Naive B cell (primary cell): ENCODE measurements at regions not wholly inside any gene's neighbourhood (a gene's known extent, or its start where the extent isn't known, plus 50 kb on each side); places are given as distances from the start of the nearest gene placed in this dataset.
"Not testable (repeated sequence)": the region's sequence is repeated elsewhere in the genome, so short reads cannot be mapped to it uniquely, and the experiment has no call there.

ENCODE experiments used
- ATAC-seq, 2 donors: fragments of 150-1000 bp; cut with Tn5 transposase; 2 replicates each; pipeline ENCODE4 v1.10.0; 2021; ENCODE audit warnings: low read depth in 2 of 2, mild to moderate bottlenecking in 2 of 2, moderate library complexity in 2 of 2
- DNase-seq: peaks from one replicate; pipeline ENCODE4 v3.0.0; 2022
- H3K27ac Mint-ChIP-seq, 6 donors: one replicate each; pipeline ENCODE4 v1.8.0; 2020 to 2022; ENCODE audit warnings: mild to moderate bottlenecking in 6 of 6, mixed read lengths in 6 of 6, moderate library complexity in 5 of 6, inconsistent platforms in 2 of 6
- H3K27me3 Mint-ChIP-seq, 3 donors: one replicate each; pipeline ENCODE4 v1.8.0; 2021 to 2022; ENCODE audit warnings: mixed read lengths in 3 of 3, mild to moderate bottlenecking in 1 of 3
- H3K36me3 Mint-ChIP-seq, 2 donors: one replicate each; pipeline ENCODE4 v1.8.0; 2020 to 2022; ENCODE audit warnings: mixed read lengths in 2 of 2, inconsistent platforms in 1 of 2, mild to moderate bottlenecking in 1 of 2
- H3K4me1 Mint-ChIP-seq, 3 donors: one replicate each; pipeline ENCODE4 v1.8.0; 2020 to 2022; ENCODE audit warnings: mixed read lengths in 3 of 3, inconsistent platforms in 1 of 3, mild to moderate bottlenecking in 1 of 3, moderate library complexity in 1 of 3
- H3K4me3 Mint-ChIP-seq, 8 donors: one replicate each; pipeline ENCODE4 v1.8.0; 2020 to 2022; ENCODE audit warnings: mild to moderate bottlenecking in 8 of 8, mixed read lengths in 8 of 8, moderate library complexity in 8 of 8, inconsistent platforms in 2 of 8
- H3K9me3 Mint-ChIP-seq, 7 donors: one replicate each; pipeline ENCODE4 v1.8.0; 2020 to 2022; ENCODE audit warnings: mixed read lengths in 7 of 7, mild to moderate bottlenecking in 5 of 7, inconsistent platforms in 2 of 7, moderate library complexity in 1 of 7

- H3K27me3 Mint-ChIP-seq, H3K9me3 Mint-ChIP-seq, H3K27ac Mint-ChIP-seq, H3K4me1 Mint-ChIP-seq, DNase-seq, ATAC-seq, H3K36me3 Mint-ChIP-seq, H3K4me3 Mint-ChIP-seq: not testable (repeated sequence)
These were observed 61.2 kb upstream of the MINDY3 start for GRCh38 chr10:15921423-15921945.

DNA sequence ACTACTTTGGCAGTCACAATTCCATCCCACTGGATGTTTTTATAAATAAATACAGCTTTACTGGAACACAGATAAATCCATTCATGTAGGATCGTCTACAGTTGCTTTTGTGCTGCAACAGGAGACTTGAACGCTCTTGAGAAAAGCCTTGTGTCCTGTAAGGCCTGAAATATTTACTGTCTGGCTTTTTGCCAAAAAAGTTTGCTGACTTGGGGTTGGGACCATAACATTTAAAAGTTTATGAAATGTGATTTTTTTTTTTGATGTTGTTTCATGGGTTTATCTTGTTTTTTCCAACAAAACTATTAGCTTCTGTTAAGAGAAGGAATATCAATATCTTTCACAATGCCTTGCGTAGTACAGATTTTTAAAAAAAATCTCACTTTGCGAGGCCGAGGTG is 71.1 kb upstream of the MINDY3 start:
- H3K36me3 Mint-ChIP-seq = no peaks in the 10 kb centered on the region
- H3K4me1 Mint-ChIP-seq = no peaks in the 10 kb centered on the region
- DNase-seq = no peak
- H3K9me3 Mint-ChIP-seq = peaks cover 3 to 18% (median 12%) of the 10 kb centered on the region in 7 donors
- H3K4me3 Mint-ChIP-seq = no peak overlapping the region
- peaks cover 0 to 11% (median 8%) of the 10 kb centered on the region in 3 donors for H3K27me3 Mint-ChIP-seq
- no peak for ATAC-seq
- no peak overlapping the region for H3K27ac Mint-ChIP-seq

DNA sequence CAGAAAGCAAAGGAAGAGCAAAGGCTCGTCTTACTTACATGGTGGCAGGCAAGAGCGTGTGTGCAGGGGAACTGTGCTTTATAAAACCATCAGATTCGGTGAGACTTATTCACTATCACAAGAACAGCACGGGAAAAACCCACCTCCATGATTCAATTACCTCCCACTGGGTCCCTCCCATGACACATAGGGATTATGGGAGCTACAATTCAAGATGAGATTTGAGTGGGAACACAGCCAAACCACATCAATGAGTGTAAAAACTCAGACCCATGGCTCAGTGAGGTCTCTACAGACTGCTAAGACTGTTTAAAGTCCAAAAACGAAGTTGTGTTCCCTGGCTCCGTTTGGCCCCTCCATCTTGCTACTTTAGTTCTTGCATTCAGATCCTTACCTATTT is 79.2 kb upstream of the MINDY3 start:
- DNase-seq, H3K27me3 Mint-ChIP-seq, ATAC-seq, H3K4me1 Mint-ChIP-seq, H3K27ac Mint-ChIP-seq, H3K36me3 Mint-ChIP-seq, H3K9me3 Mint-ChIP-seq: not testable (repeated sequence)
- peak overlapping the region in 1 of 8 donors; percentile 15 for H3K4me3 Mint-ChIP-seq

GRCh38 chr10:15943426-15943825 is 83.1 kb upstream of the MINDY3 start:
- peaks cover 0 to 9% (median 6%) of the 10 kb centered on the region in 3 donors for H3K27me3 Mint-ChIP-seq
- DNase-seq (no peak), ATAC-seq (no peak)
- H3K4me1 Mint-ChIP-seq = no peaks in the 10 kb centered on the region
- H3K9me3 Mint-ChIP-seq = peaks cover 4 to 38% (median 12%) of the 10 kb centered on the region in 7 donors
- no peaks in the 10 kb centered on the region for H3K36me3 Mint-ChIP-seq
- no peak overlapping the region for H3K4me3 Mint-ChIP-seq
- H3K27ac Mint-ChIP-seq = peak overlapping the region in 1 of 6 donors; percentile 60

GRCh38 chr10:15954188-15954587 is 93.9 kb upstream of the MINDY3 start:
- Mint-ChIP-seq H3K36me3 (no peaks in the 10 kb centered on the region), H3K9me3 (peaks cover 0 to 4% (median 0%) of the 10 kb centered on the region in 7 donors), H3K4me3 (no peak overlapping the region), H3K27me3 (peaks cover 0 to 3% (median 0%) of the 10 kb centered on the region in 3 donors), H3K27ac (no peak overlapping the region), H3K4me1 (no peaks in the 10 kb centered on the region)
- no peak for ATAC-seq
- no peak for DNase-seq

DNA sequence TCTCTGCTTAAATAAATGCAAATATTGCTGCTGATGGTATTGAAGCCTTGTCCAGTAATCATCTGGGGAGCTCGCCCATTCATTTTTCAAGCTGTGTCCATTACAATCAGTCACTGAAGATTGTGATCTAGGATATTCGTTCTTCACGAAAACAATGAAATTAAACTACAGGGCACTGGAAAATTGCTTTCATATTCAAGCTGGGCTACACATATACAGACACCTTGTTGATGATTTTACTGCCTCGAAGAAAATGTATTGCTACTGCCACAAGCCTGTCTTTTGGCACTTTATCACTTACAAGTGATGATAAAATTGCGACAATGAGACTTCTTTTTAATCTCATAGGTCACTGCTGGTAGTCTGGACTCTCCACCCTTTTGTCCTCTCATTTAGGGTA is 100.0 kb upstream of the MINDY3 start:
- H3K36me3 Mint-ChIP-seq = no peaks in the 10 kb centered on the region
- H3K9me3 Mint-ChIP-seq = peaks cover 0 to 2% (median 0%) of the 10 kb centered on the region in 7 donors
- H3K27ac Mint-ChIP-seq = no peak overlapping the region
- DNase-seq (no peak), ATAC-seq (no peak)
- H3K27me3 Mint-ChIP-seq = peaks cover 0 to 3% (median 0%) of the 10 kb centered on the region in 3 donors
- no peak overlapping the region for H3K4me3 Mint-ChIP-seq
- H3K4me1 Mint-ChIP-seq = no peaks in the 10 kb centered on the region

GRCh38 chr10:15972736-15973135 is 112.4 kb upstream of the MINDY3 start:
- H3K4me1 Mint-ChIP-seq, ATAC-seq, H3K9me3 Mint-ChIP-seq, H3K36me3 Mint-ChIP-seq, H3K4me3 Mint-ChIP-seq, DNase-seq, H3K27ac Mint-ChIP-seq, H3K27me3 Mint-ChIP-seq: not testable (repeated sequence)

DNA sequence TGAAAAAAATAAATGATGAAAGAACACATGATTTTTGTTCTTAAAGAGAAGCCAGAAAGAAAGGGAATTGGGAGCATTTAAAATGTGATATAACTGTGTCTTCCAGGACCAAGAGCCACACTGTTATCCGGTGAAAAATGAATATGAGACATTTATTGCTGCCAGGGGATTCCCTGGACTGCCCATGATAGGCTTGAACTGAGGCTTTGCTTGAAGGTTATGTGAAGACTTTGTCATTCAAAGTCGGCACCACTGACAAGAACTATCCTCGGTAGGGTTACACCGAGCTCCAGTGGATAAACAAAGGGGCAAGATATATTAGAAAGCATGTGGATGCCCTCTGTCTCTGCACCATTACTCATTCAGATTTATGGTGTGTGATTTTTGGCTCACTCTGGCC is 125.4 kb upstream of the MINDY3 start:
- Mint-ChIP-seq H3K27ac (no peak overlapping the region), H3K4me3 (no peak overlapping the region), H3K4me1 (no peaks in the 10 kb centered on the region), H3K36me3 (no peaks in the 10 kb centered on the region), H3K27me3 (no peaks in the 10 kb centered on the region), H3K9me3 (peaks cover 1 to 15% (median 6%) of the 10 kb centered on the region in 7 donors)
- DNase-seq (no peak), ATAC-seq (no peak)

DNA sequence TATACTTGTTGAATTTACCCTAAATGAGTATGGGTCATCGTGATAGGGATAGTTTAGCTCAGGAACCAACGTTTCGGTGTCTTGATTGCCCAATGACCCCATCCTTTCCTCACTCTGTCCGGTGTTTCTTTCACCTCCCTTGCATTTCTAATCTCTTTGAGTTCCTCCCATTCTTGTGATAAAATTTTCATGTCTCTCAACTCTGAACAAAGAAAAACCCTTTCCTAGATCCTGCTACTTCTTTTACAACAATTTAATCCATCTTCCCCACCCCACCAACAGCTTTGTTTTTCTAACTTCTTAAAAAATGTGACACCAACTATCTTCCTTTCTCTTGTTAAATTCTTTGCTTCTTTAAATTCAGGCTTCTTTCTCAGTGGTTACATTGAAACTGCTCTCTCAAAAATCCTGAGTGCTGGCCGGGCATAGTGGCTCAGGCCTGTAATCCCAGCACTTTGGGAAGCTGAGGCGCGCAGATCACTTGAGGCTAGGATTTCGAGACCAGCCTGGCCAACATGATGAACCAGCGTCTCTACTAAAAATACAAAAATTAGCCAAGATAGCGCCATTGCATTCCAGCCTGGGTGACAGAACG is 130.3 kb upstream of the MINDY3 start:
- no peaks in the 10 kb centered on the region for H3K36me3 Mint-ChIP-seq
- DNase-seq (no peak), ATAC-seq (no peak)
- no peak overlapping the region for H3K27ac Mint-ChIP-seq
- no peaks in the 10 kb centered on the region for H3K4me1 Mint-ChIP-seq
- peaks cover 4 to 18% (median 11%) of the 10 kb centered on the region in 7 donors for H3K9me3 Mint-ChIP-seq
- no peaks in the 10 kb centered on the region for H3K27me3 Mint-ChIP-seq
- H3K4me3 Mint-ChIP-seq = no peak overlapping the region

DNA sequence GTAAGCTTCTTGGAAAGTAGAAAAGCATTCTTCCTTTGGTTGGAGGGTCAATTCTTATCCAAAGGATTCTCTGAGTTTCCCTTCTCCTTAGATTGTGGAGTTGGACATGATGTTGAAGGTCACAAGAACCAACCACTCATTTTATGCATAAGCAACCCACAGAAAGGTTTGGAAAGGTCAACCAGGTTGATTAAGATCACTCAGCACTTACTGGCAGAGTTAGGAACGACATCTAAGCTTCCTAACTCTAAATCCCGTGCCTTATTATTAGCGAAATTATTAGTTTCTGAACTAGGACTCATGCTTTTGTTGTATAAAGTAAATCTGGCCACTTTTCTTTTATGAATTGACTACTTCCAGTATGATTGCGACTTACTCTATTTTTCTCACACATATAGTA is 137.0 kb upstream of the MINDY3 start:
- H3K4me3 Mint-ChIP-seq = no peak overlapping the region
- ATAC-seq = no peak
- no peak for DNase-seq
- H3K36me3 Mint-ChIP-seq = no peaks in the 10 kb centered on the region
- H3K27me3 Mint-ChIP-seq = no peaks in the 10 kb centered on the region
- H3K4me1 Mint-ChIP-seq = no peaks in the 10 kb centered on the region
- peaks cover 2 to 11% (median 8%) of the 10 kb centered on the region in 7 donors for H3K9me3 Mint-ChIP-seq
- H3K27ac Mint-ChIP-seq = no peak overlapping the region

DNA sequence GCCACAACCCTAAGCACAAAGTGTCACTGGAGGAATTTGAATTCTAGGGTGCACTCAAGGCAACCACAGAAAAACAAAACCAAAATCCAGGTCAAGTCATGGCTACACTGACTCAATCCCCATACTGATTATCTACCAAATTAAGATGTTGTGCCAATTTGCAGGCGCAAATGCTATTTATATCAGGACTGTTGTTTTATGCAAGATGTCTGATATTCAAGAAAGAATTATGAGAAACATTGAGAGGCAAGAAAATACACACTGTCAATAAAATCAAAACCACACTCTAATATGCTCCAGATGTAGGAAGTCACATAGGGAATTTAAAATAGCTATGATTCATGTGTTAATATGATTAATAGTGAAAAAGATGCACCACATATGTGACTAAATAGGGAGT is 141.3 kb upstream of the MINDY3 start:
- ATAC-seq (no peak), DNase-seq (no peak)
- Mint-ChIP-seq H3K27me3 (no peaks in the 10 kb centered on the region), H3K9me3 (peaks cover 1 to 30% (median 11%) of the 10 kb centered on the region in 7 donors), H3K36me3 (no peaks in the 10 kb centered on the region), H3K4me1 (no peaks in the 10 kb centered on the region), H3K4me3 (no peak overlapping the region), H3K27ac (no peak overlapping the region)

DNA sequence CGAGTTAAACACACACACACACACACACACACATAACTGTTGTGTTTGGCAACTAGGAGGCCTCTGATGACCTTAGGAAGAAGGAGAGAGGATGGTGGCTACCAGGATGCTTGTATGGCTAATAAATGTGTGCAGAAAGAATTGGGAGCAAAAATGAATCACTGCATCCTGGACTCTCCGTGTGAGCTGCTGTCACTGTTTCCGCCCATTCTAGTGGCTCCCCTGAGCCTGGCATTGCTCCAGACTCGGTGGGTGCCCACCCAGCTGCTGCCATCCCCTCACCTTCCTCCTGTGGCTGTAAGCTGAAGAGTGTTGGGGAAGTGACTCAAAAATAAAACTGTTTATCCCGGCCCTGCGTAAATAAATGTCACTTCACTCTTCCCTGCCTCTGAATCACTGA is 149.5 kb upstream of the MINDY3 start:
- Mint-ChIP-seq H3K9me3 (peaks cover 1 to 37% (median 5%) of the 10 kb centered on the region in 7 donors), H3K36me3 (no peaks in the 10 kb centered on the region), H3K27ac (no peak overlapping the region), H3K27me3 (no peaks in the 10 kb centered on the region), H3K4me3 (no peak overlapping the region), H3K4me1 (no peaks in the 10 kb centered on the region)
- no peak for DNase-seq
- no peak for ATAC-seq

DNA sequence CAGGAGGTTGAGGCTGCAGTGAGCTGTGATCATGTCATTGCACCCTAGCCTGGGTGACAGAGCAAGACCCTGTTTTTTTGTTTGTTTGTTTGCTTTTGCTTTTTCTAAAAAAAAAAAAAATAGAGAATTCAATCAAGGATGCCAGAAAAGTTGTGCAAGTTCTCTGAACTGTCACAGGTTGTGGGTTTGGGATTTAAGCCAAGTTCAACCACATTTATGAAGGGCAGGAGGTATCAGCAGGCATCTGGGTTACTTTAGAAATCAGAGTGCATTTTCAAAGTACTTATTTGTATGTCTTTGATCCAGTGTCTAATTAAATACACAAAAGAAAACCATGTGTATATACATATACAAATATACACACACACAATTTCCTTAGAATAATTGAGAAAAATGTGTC is 151.2 kb upstream of the MINDY3 start:
- ATAC-seq = no peak
- Mint-ChIP-seq H3K4me3 (no peak overlapping the region), H3K36me3 (no peaks in the 10 kb centered on the region), H3K9me3 (peaks cover 0 to 31% (median 4%) of the 10 kb centered on the region in 7 donors), H3K27me3 (no peaks in the 10 kb centered on the region), H3K4me1 (no peaks in the 10 kb centered on the region), H3K27ac (no peak overlapping the region)
- no peak for DNase-seq

- Mint-ChIP-seq H3K4me1 (no peaks in the 10 kb centered on the region), H3K27me3 (no peaks in the 10 kb centered on the region), H3K4me3 (no peak overlapping the region), H3K36me3 (no peaks in the 10 kb centered on the region), H3K9me3 (peaks cover 0 to 36% (median 4%) of the 10 kb centered on the region in 7 donors), H3K27ac (no peak overlapping the region)
- ATAC-seq = no peak
- no peak for DNase-seq
These were observed 154.2 kb upstream of the MINDY3 start for GRCh38 chr10:16014469-16014868.

DNA sequence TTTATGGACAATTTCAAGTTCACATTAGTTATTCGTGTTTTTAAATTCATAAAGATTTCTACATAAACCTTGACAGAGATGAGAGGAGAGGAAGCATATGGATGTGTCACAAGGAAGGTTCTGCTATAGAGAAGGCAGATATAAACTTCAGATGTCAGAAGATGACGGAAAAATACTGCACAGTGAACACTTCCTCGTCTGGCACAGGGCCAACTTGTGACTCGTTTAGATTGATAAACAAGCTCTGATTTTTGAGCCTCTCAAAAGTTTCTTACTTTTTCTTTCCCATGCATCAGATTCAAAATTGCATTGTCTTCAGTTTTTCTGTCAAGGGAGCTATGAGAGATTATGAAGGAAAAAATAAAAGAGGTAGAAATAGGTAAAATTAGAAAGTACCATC is 156.4 kb upstream of the MINDY3 start:
- peaks cover 5 to 43% (median 9%) of the 10 kb centered on the region in 7 donors for H3K9me3 Mint-ChIP-seq
- DNase-seq = no peak
- no peaks in the 10 kb centered on the region for H3K4me1 Mint-ChIP-seq
- peaks cover 0 to 5% of the 10 kb centered on the region in 2 donors for H3K36me3 Mint-ChIP-seq
- no peaks in the 10 kb centered on the region for H3K27me3 Mint-ChIP-seq
- no peak overlapping the region for H3K27ac Mint-ChIP-seq
- no peak for ATAC-seq
- H3K4me3 Mint-ChIP-seq = no peak overlapping the region
